ENCODE measurements at regions not wholly inside any gene's neighbourhood (a gene's known extent, or its start where the extent isn't known, plus 50 kb on each side); places are given as distances from the start of the nearest gene placed in this dataset.

GRCh38 chr18:61719671-61720070, 173.1 kb downstream of the RNF152 start:
- DNase-seq (ENCODE audit: extremely low spot score, unreplicated experiment), result no peak
- Mint-ChIP-seq H3K4me3 (ENCODE audit: unreplicated experiment) (no peak overlapping the region), H3K27ac (ENCODE audit: unreplicated experiment) (no peak overlapping the region), H3K36me3 (ENCODE audit: unreplicated experiment) (no peaks in the 10 kb centered on the region), H3K27me3 (ENCODE audit: unreplicated experiment) (no peaks in the 10 kb centered on the region), H3K4me1 (ENCODE audit: unreplicated experiment) (no peaks in the 10 kb centered on the region), H3K9me3 (ENCODE audit: unreplicated experiment) (no peaks in the 10 kb centered on the region)
- no peak for TF ChIP-seq CTCF (IDR thresholded peaks at IDR 0.05)

- no peaks in the 10 kb centered on the region for H3K27me3 Mint-ChIP-seq (ENCODE audit: unreplicated experiment)
- no peaks in the 10 kb centered on the region for H3K4me1 Mint-ChIP-seq (ENCODE audit: unreplicated experiment)
- DNase-seq (ENCODE audit: extremely low spot score, unreplicated experiment), result no peak
- H3K9me3 Mint-ChIP-seq (ENCODE audit: unreplicated experiment), result no peaks in the 10 kb centered on the region
- H3K27ac Mint-ChIP-seq (ENCODE audit: unreplicated experiment), result no peak overlapping the region
- H3K36me3 Mint-ChIP-seq (ENCODE audit: unreplicated experiment), result no peaks in the 10 kb centered on the region
- H3K4me3 Mint-ChIP-seq (ENCODE audit: unreplicated experiment), result no peak overlapping the region
- TF ChIP-seq CTCF (IDR thresholded peaks at IDR 0.05), result no peak
Observed at GRCh38 chr18:61718944-61719343, 173.9 kb downstream of the RNF152 start.

GRCh38 chr18:61714421-61714820, 178.4 kb downstream of the RNF152 start:
- Mint-ChIP-seq H3K9me3 (ENCODE audit: unreplicated experiment) (no peaks in the 10 kb centered on the region), H3K27me3 (ENCODE audit: unreplicated experiment) (no peaks in the 10 kb centered on the region), H3K27ac (ENCODE audit: unreplicated experiment) (no peak overlapping the region), H3K4me3 (ENCODE audit: unreplicated experiment) (no peak overlapping the region), H3K36me3 (ENCODE audit: unreplicated experiment) (no peaks in the 10 kb centered on the region), H3K4me1 (ENCODE audit: unreplicated experiment) (no peaks in the 10 kb centered on the region)
- TF ChIP-seq CTCF (IDR thresholded peaks at IDR 0.05), result no peak
- DNase-seq (ENCODE audit: extremely low spot score, unreplicated experiment), result no peak

- no peak for TF ChIP-seq CTCF (IDR thresholded peaks at IDR 0.05)
- Mint-ChIP-seq H3K4me1 (ENCODE audit: unreplicated experiment) (no peaks in the 10 kb centered on the region), H3K27me3 (ENCODE audit: unreplicated experiment) (no peaks in the 10 kb centered on the region), H3K4me3 (ENCODE audit: unreplicated experiment) (no peak overlapping the region), H3K36me3 (ENCODE audit: unreplicated experiment) (no peaks in the 10 kb centered on the region), H3K9me3 (ENCODE audit: unreplicated experiment) (no peaks in the 10 kb centered on the region), H3K27ac (ENCODE audit: unreplicated experiment) (no peak overlapping the region)
- DNase-seq (ENCODE audit: extremely low spot score, unreplicated experiment), result no peak
Observed at GRCh38 chr18:61713502-61713901, 179.3 kb downstream of the RNF152 start.

GRCh38 chr18:61710082-61710620, 182.7 kb downstream of the RNF152 start:
- Mint-ChIP-seq H3K9me3 (ENCODE audit: unreplicated experiment) (no peaks in the 10 kb centered on the region), H3K27me3 (ENCODE audit: unreplicated experiment) (no peaks in the 10 kb centered on the region), H3K4me3 (ENCODE audit: unreplicated experiment) (no peak overlapping the region), H3K36me3 (ENCODE audit: unreplicated experiment) (no peaks in the 10 kb centered on the region), H3K4me1 (ENCODE audit: unreplicated experiment) (peaks cover 2% of the 10 kb centered on the region), H3K27ac (ENCODE audit: unreplicated experiment) (no peak overlapping the region)
- TF ChIP-seq CTCF (IDR thresholded peaks at IDR 0.05), result no peak
- DNase-seq (ENCODE audit: extremely low spot score, unreplicated experiment), result no peak

Data from osteocyte (in vitro differentiated cells).